NCI-H345 treated with DMSO at 0.1 percent for 48 hours (cell line): ENCODE measurements at regions not wholly inside any gene's neighbourhood (a gene's known extent, or its start where the extent isn't known, plus 50 kb on each side); places are given as distances from the start of the nearest gene placed in this dataset.

ENCODE experiments used
- DNase-seq: peaks from one replicate; lab custom pipeline; 2025; ENCODE audit not compliant: unreplicated experiment; lab: John Stamatoyannopoulos, UW

GRCh38 chr5:57537811-57538210 lies 55.2 kb upstream of the ACTBL2 start:
- no peak for DNase-seq

- no peak for DNase-seq
These were observed 50.2 kb upstream of the ACTBL2 start for GRCh38 chr5:57532513-57533497.
